H4 (cell line): ENCODE measurements at regions not wholly inside any gene's neighbourhood (a gene's known extent, or its start where the extent isn't known, plus 50 kb on each side); places are given as distances from the start of the nearest gene placed in this dataset.

ENCODE experiments used
- DNase-seq: peaks from one replicate; pipeline ENCODE4 v3.0.0-alpha.2; 2015; ENCODE audit warnings: low spot score

- DNase-seq: peak; percentile 10
Measured at GRCh38 chr11:36792996-36793914, 195.2 kb upstream of the RAG2 start.

- no peak for DNase-seq
Measured at GRCh38 chr11:36791957-36792356, 193.9 kb upstream of the RAG2 start.

- DNase-seq: no peak
Measured at GRCh38 chr11:36790526-36790925, 192.5 kb upstream of the RAG2 start.

- DNase-seq: no peak
Measured at GRCh38 chr11:36783808-36784207, 185.8 kb upstream of the RAG2 start.

- no peak for DNase-seq
Measured at GRCh38 chr11:36779791-36780190, 181.8 kb upstream of the RAG2 start.

GRCh38 chr11:36777311-36777710 lies 179.3 kb upstream of the RAG2 start:
- no peak for DNase-seq

GRCh38 chr11:36775756-36776155 lies 177.7 kb upstream of the RAG2 start:
- DNase-seq: no peak

- DNase-seq: no peak
Measured at GRCh38 chr11:36775130-36775529, 177.1 kb upstream of the RAG2 start.

GRCh38 chr11:36774603-36775002 lies 176.6 kb upstream of the RAG2 start:
- peak; percentile 14 for DNase-seq

GRCh38 chr11:36763187-36763586 lies 165.2 kb upstream of the RAG2 start:
- no peak for DNase-seq

GRCh38 chr11:36757075-36757474 lies 159.0 kb upstream of the RAG2 start:
- DNase-seq: no peak

- no peak for DNase-seq
Measured at GRCh38 chr11:36753960-36754359, 155.9 kb upstream of the RAG2 start.

- no peak for DNase-seq
Measured at GRCh38 chr11:36751996-36752395, 154.0 kb upstream of the RAG2 start.

- no peak for DNase-seq
Measured at GRCh38 chr11:36751335-36751781, 153.3 kb upstream of the RAG2 start.

- DNase-seq: peak; percentile 19
Measured at GRCh38 chr11:36750349-36750748, 152.3 kb upstream of the RAG2 start.

- DNase-seq: no peak
Measured at GRCh38 chr11:36748836-36749235, 150.8 kb upstream of the RAG2 start.

GRCh38 chr11:36746886-36747710 lies 149.1 kb upstream of the RAG2 start:
- DNase-seq: peak; percentile 94

- DNase-seq: peak; percentile 75
Measured at GRCh38 chr11:36744375-36745168, 146.5 kb upstream of the RAG2 start.

- DNase-seq: no peak
Measured at GRCh38 chr11:36743039-36743438, 145.0 kb upstream of the RAG2 start.

GRCh38 chr11:36741515-36741914 lies 143.5 kb upstream of the RAG2 start:
- no peak for DNase-seq

- no peak for DNase-seq
Measured at GRCh38 chr11:36738292-36738861, 140.3 kb upstream of the RAG2 start.

- DNase-seq: no peak
Measured at GRCh38 chr11:36736103-36736502, 138.1 kb upstream of the RAG2 start.
